ENCODE measurements at regions not wholly inside any gene's neighbourhood (a gene's known extent, or its start where the extent isn't known, plus 50 kb on each side); places are given as distances from the start of the nearest gene placed in this dataset.

DNA sequence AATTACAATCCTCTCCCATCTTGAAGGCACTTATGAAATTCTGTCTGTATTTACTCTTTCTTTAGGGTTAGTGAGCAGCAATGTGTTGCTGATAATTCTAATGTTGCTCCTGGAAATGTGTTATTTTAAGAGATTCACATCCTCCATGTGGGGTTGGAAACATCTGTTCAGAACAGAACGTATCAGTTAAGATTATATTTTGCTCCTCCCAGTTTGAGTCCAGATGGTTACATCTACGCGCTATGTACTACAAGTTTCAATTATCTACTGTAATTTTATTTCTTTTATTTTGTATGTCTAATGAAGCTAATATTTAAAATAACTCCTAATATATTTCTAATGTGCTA is 250.6 kb upstream of the KLF6 start:
- no peak for DNase-seq

- DNase-seq: peak in 1 of 5 experiments; percentile 41
These were observed 250.0 kb upstream of the KLF6 start for GRCh38 chr10:4034907-4035598.

DNA sequence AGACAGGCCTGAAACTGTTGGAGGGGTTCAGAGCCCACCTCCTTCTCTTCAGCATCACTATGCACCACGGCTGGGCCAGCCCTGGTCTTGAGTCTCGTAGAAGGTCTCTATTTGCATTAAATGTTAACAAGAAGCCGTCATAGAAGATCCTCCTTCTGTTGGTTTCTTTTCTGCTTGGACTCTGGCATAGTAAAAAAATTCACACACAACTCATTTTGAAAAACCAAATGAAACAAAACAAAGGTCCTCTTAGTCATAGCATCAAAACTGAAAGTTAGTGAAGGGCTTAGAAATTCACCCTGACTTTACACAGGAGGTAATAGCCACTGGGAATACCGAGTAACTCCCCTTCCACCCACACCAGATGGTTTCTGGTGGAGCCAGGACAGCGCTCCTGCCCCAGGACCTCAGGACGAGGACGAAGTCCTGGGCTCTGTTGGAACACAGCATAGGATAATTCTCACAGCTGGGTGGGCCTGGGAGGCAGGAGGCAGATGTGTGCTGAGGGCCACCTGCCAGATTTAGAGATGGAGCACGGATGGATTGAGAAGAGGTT is 248.4 kb upstream of the KLF6 start:
- DNase-seq: peak in 1 of 5 experiments; percentile 74

- no peak for DNase-seq
These were observed 244.9 kb upstream of the KLF6 start for GRCh38 chr10:4029866-4030265.

GRCh38 chr10:4028854-4029583 is 244.0 kb upstream of the KLF6 start:
- DNase-seq: no peak

- peak in 1 of 5 experiments; percentile 10 for DNase-seq
These were observed 243.0 kb upstream of the KLF6 start for GRCh38 chr10:4028027-4028471.

DNA sequence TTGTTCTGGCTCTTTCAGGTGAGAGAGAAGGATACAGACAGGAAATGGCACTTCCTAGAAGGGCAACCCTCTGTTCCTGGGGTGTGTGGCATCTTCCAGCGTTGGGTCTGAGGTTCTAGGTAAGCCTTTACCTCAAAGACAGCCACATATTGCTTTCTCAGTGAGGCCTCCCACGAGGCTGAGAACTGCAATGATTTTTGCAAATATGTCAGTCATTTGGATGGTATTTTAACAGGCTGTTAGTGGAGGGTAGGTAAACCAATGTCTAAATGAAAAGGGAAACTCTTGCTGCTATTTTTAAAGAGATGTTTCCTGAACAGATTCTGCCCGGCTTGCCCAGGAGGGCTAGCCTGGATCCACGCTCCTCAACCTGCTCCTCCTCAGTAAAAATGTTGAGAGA is 240.3 kb upstream of the KLF6 start:
- DNase-seq: no peak

DNA sequence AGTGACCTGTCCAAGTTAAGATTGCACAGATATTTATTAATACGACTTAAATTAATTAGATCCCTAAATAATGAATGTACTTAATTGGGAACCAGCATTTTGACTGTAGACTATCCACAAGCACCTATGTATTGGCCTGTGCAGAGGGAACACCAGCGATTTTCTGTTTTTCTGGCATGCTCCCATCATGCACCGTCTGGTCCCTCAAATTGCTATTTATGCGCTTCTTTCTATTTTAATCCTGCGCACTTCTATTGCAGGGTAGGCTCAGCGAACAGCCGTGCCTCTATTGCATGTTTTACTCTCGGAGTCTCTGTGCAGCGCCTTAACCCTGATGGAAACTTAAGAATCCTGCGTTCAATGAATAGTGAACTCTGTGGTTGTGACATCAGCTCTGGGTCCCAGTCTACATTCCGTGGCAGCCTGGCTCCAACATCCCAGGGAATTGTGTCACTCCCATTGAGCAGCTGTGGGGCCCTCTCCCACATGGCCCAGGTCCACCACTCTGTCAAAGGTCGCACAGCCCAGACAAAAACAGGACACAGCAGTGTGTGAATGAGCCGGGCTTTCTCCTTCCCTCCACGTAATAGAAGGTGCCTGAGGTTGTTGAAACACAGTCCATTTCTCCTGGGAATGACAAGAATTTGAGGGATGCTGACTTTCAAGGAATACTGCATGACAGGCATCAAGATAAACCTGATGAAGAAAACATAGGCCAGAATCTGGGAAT is 239.7 kb upstream of the KLF6 start:
- DNase-seq: no peak

DNA sequence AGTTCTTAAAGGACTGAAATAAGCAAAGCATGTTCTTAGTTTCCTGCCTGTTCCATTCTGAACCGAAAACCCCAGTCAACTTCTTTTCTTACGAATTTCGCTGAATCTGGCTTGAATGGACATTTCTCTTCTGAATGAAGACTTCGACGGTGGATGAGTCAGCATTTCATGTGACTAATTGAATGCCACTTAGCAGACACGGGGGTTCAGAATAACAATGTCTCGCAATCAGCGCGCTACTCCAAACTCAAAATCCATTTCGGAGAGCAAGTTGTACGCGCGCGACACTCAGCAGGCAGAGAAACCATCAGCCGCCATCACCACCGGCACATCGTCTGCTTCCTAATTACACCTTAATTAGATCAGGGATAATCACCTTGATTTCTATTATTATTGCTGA is 239.0 kb upstream of the KLF6 start:
- no peak for DNase-seq

GRCh38 chr10:4022473-4022872 is 237.5 kb upstream of the KLF6 start:
- DNase-seq: no peak

- DNase-seq: peak in 1 of 5 experiments; percentile 72
These were observed 235.6 kb upstream of the KLF6 start for GRCh38 chr10:4020631-4021030.

- DNase-seq: peak in 1 of 5 experiments; percentile 63
These were observed 233.1 kb upstream of the KLF6 start for GRCh38 chr10:4018054-4018511.

DNA sequence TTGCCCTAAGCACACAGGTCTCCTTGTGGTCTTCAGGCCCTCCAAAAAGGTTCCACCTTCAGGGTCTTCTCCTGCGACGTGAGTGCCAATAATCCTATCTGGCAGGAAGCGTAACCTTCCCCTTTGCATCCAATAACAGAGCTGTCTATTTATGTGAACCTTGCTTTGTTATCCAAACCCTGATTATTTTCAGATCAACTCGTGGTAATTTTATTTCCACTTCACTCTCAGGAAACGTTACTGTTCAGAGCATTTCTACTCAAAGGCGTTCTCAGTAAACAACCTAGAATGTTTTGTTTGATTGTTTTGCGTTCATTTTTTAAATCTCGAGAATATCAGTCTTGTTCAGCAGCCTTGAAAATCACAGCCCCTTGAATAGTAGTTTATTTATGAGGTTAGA is 232.3 kb upstream of the KLF6 start:
- DNase-seq: no peak

DNA sequence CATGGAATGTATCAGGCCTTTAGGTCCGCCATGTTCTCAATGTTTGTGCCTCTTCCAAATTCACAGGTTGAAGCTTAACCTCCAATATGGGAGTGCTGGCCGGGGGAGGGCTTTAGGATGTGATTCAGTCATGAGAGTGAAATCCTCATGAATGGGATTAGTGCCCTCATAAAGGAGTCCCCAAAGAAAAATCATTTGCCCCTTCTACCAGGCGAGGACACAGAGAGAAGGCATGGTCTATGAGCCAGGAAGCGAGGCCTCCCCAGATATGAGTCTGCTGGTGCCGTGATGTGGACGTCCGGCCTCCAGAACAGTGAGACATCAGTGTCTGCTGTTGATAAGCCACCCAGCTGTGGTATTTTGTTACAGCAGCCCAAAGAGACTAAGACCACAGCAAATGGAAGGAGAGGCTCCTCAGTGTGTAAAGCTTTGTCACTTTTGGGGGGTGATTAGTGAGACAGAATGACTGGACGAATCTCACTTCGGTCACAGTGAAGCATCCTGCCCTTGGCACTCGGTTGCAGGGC is 231.3 kb upstream of the KLF6 start:
- DNase-seq: no peak

GRCh38 chr10:4013651-4014121 is 228.7 kb upstream of the KLF6 start:
- peak in 3 of 5 experiments; percentile 2 to 23 (median 13) for DNase-seq

DNA sequence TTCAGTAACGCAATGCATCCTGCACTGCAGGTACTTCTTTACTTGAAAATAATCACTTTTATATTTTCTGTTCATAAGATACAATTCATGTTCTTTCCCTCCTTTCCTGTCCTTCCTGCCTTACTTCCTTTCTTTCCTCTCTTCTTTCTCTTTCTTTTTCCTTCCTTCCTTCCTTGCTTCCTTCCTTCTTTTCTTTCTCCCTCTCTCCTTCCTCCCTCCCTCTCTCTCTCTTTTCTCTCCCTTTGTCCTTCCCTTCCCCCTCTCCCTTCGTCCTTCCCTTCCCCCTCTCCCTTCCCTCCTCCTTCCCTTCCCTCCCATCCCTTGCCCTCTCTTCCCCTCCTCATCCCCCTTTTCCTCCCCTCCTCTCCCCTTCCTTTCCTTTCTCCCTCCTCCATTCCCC is 227.8 kb upstream of the KLF6 start:
- no peak for DNase-seq

GRCh38 chr10:4011136-4011812 is 226.3 kb upstream of the KLF6 start:
- no peak for DNase-seq

DNA sequence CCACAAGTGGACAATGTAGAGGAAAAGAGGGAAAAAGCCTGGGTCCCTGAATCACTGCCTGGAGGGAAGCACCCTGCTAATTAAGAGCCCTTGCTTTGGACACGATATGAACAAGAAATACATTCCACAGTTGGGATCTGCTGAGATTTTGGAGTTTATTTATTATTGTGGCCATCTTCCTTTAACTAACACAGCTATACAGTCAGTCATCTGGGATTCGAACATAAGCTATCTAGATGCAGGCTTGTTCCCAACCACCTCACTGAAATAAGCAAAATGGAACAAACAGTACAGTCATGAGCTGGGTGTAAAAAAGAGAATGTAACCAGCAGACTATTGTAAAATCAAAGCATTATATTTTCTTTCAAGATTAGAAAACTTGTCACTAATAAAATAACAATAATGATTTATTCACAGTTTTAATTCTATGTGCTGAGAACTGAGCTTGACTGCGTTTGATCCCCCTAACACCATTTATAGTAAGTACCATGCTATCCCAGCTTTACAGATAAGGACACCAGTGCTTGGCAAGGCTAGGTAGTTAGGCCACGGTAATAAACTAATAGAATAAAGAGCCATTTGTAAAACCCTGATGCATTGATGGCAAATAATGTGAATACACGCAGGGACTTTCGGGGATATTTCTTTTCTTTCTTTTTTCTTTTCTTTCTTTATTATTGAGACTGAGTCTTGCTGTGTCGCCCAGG is 223.8 kb upstream of the KLF6 start:
- DNase-seq: no peak

DNA sequence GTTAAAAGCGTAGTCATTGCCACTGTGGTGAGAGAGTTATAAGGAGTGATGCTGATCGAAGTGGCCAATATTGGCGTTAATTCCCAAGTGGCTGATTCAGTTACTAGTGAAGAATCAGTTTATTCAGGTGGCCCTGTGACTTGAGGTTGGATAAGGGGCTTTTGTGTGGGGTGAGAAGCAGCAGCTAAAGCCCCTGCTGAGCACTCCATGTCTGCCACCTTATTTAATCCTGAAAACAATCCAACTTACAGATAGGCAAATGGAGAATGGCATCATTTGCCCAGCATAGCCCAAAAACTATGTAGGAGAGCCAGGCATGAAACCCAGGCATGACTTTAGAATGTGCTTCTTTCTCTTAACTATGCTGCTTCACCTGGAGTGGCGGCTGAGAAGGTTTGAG is 222.8 kb upstream of the KLF6 start:
- no peak for DNase-seq

- no peak for DNase-seq
These were observed 221.8 kb upstream of the KLF6 start for GRCh38 chr10:4006858-4007257.

GRCh38 chr10:4006051-4006450 is 221.0 kb upstream of the KLF6 start:
- DNase-seq: no peak

DNA sequence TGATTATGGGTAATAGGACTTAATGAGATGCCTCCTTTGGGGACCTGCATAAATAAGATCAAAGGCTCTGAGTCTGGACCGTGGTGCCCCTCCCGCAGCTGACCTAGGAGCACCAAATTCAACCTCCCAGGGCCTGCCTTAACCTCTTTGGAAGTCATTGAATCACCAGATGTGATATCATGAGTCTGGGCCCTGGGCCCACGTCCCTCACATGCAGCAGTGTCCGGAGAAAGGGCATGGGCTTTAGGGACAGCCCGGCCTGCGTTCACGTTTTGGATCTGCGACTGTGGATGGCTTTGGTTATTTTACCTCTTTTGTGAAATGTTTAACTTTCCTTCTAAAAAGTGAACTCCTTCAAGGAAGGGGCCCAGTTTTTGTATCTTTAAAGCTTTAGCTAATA is 220.0 kb upstream of the KLF6 start:
- no peak for DNase-seq

All from T-helper 2 cell (primary cell).